Stimulated activated CD4-positive, alpha-beta T cell treated with anti-CD3 and anti-CD28 coated beads, Interleukin-2, amount 100 ng/mL, for 24 hours (primary cell): ENCODE measurements at regions not wholly inside any gene's neighbourhood (a gene's known extent, or its start where the extent isn't known, plus 50 kb on each side); places are given as distances from the start of the nearest gene placed in this dataset.
"Not testable (repeated sequence)": the region's sequence is repeated elsewhere in the genome, so short reads cannot be mapped to it uniquely, and the experiment has no call there.

Experiments used
- DNase-seq, 2 donors: peaks; one replicate each; pipeline ENCODE4 v3.0.0-alpha.2; 2020

DNA sequence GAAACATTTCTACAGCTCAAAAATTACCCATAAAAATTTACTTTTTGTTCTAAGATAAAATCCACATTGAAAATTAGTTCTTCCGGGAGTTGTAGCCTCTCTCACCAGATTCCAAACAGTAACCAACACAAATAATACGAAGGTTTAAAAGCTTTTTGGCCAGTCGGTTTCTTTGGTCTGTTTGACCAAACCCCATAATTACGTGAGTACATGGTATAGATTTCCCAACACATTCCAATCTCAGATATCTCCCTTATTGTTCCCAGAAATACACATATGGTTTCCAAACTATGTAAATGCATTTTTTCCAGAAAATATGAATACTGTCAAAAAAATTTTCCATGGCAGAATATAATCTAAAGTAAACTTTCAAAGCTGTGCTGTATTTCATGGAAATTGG, 722.0 kb downstream of the KCNJ2 start:
- DNase-seq, result no peak

DNA sequence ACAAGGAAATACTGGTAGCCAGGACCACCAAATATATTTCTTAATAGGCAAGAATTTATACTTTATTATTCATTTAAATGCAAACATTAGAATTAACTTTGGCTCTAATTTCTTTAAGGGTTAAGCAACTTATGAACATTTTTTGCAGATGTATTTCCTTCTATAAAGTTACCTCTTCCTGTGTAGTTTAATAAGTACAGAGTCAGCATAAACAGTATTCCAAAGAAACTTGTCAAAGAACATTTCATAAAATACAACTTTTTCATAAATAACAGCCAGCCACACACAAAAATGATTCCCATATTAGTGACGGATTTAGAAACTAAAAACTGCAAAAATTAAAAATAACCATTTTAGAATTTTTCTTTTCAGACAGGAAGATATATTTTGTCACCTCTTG, 723.2 kb downstream of the KCNJ2 start:
- DNase-seq, result no peak

GRCh38 chr17:70896843-70897242, 727.5 kb downstream of the KCNJ2 start:
- no peak for DNase-seq

DNA sequence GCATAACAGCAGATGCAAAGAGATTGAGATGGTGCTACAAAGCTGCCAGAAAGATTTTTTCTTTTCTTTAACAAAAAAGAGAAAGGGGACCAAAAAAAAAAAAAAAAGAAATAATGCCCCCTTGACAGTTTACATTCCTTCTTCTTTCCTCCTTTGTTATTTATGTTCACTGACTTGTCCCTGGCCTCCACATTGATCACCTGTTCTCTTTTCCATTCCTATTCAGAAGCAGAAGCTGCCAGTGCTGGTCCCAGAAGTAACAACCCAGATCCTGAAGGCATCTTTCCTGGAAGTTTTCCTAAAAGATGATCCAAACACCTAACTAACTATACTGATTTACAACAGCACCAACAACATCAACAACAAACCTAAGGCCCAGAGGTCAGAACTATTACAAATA, 728.1 kb downstream of the KCNJ2 start:
- DNase-seq, result no peak

GRCh38 chr17:70901870-70902269, 732.5 kb downstream of the KCNJ2 start:
- DNase-seq, result no peak

DNA sequence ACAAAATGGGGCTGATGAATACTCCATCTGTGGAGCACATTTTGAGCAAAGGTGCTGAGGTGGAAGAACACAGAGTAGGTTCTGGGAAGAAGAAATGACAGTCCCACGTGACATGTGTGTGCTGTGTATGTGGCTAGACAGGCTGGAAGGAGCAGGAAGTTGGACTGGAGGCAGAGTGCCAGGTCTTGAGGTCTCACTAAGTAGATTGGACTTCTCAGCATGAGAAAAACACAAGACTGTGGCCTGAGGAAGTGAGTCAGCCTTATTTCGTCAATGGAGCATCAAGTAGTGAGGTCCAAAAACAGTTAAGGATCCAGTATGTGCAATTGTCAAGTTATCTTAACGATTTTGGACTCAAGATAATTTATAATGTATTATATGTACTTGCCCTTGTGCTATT, 736.5 kb downstream of the KCNJ2 start:
- no peak for DNase-seq

DNA sequence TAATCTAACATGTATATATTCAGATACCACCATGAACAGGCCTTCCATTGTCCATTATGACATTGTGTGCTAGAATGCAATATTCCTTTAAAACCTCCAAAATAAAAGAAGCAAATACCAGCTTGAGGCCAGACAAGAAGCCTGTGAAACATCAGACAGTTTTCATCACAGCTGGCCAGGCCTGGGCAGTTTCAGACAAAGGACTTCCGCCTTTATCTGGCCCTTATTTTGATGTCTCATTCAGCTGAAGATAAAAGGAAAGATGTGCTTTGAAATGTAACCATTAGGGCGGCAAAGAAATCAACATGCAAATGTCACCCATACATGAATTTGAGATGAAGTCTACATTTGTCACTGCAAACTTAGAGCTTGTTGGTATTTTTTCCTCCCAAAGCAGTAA, 737.5 kb downstream of the KCNJ2 start:
- no peak for DNase-seq

- DNase-seq, result no peak
Measured at GRCh38 chr17:70912716-70913485, 743.6 kb downstream of the KCNJ2 start.

GRCh38 chr17:70916469-70916868, 747.1 kb downstream of the KCNJ2 start:
- DNase-seq, result no peak

DNA sequence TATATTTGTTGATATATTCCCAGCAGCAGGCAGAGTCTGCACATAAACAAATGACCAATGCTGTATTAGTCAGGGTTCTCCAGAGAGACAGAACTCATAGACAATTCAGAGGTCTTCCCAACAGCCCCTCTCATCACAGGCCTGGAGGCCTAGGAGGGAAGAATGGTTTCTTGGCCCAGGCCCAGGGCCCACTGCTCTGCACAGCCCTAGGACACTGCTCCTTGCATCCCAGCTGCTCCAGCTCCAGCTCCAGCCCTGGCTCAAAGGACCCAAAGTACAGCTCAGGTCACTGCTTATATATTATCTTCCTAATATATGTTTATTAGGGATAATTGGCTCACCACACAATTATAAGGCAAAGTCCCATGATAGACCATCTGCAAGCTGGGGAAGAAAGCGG, 749.9 kb downstream of the KCNJ2 start:
- DNase-seq, result no peak

GRCh38 chr17:70920416-70920815, 751.1 kb downstream of the KCNJ2 start:
- no peak for DNase-seq

DNA sequence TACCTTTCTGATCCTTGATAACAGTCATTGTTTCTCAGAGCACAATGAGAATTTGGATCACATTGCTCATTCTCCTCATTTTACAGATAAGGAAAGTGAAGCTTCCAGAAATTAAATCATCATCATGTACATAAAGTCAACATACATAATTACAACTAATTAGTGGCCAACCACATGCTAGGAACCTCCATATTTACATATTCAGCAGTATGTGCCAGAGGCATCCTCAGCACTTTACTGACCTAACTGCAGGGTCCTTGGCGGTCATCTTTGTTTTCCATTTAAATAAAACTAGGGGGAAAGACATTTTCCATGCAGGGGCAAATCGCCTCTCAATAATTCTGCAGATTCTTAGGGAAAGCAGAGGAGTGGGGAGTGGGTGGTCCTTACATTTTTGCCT, 752.9 kb downstream of the KCNJ2 start:
- no peak for DNase-seq

GRCh38 chr17:70924776-70925175, 755.4 kb downstream of the KCNJ2 start:
- DNase-seq, result no peak

GRCh38 chr17:70929226-70929625, 759.9 kb downstream of the KCNJ2 start:
- DNase-seq, result no peak

GRCh38 chr17:70934231-70934630, 764.9 kb downstream of the KCNJ2 start:
- DNase-seq, result no peak

GRCh38 chr17:70934835-70935234, 765.5 kb downstream of the KCNJ2 start:
- no peak for DNase-seq

- no peak for DNase-seq
Measured at GRCh38 chr17:70936724-70937123, 767.4 kb downstream of the KCNJ2 start.

- no peak for DNase-seq
Measured at GRCh38 chr17:70938336-70938735, 769.0 kb downstream of the KCNJ2 start.

GRCh38 chr17:70945386-70945785, 776.1 kb downstream of the KCNJ2 start:
- DNase-seq, result no peak

- DNase-seq, result no peak
Measured at GRCh38 chr17:70947215-70947614, 777.9 kb downstream of the KCNJ2 start.

GRCh38 chr17:70947636-70948565, 778.6 kb downstream of the KCNJ2 start:
- DNase-seq, result no peak

DNA sequence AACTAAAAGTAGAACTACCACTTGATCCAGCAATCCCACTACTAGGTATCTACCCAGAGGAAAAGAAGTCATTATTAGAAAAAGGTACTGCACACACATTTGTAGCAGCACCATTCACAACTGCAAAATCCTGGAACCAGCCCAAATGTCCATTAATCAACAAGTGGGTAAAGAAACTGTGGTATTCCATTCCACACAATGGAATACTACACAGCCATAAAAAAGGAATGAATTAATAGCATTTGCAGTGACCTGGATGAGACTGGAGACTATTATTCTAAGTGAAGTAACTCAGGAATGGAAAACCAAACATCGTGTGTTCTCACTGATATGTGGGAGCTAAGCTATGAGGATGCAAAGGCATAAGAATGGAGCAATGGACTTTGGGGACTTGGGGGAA, 783.8 kb downstream of the KCNJ2 start:
- DNase-seq, result not testable (repeated sequence)

DNA sequence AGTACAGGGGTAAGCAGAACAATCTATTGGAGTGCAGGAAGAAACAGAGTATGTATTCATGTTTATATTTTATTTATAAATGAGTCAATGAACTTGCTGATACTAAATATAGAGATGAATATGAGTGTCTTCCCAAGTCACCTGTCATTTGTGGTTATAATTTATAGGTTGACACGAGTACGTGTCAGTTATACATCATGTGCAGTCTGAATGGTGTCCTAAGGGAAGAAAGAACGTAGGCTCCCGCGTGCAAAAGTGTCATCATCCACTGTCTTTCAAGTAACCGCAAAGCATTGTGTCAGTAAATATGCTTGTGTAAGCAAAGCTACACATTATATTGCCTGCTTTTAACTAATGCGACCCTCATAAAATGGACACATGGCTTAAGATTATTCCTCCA, 786.1 kb downstream of the KCNJ2 start:
- DNase-seq, result no peak

GRCh38 chr17:70956726-70957125, 787.4 kb downstream of the KCNJ2 start:
- DNase-seq, result no peak
